ENCODE measurements at regions not wholly inside any gene's neighbourhood (a gene's known extent, or its start where the extent isn't known, plus 50 kb on each side); places are given as distances from the start of the nearest gene placed in this dataset.
A peak's percentile ranks its signal among the peaks of the same experiment; 100 is the strongest.

GRCh38 chr10:3251172-3251571 is 78.6 kb upstream of the PITRM1 start:
- DNase-seq: no peak

- DNase-seq: no peak
These were observed 76.8 kb upstream of the PITRM1 start for GRCh38 chr10:3249307-3249889.

- no peak for DNase-seq
These were observed 76.1 kb upstream of the PITRM1 start for GRCh38 chr10:3248526-3249306.

- no peak for DNase-seq
These were observed 72.8 kb upstream of the PITRM1 start for GRCh38 chr10:3245395-3245794.

- DNase-seq: no peak
These were observed 69.5 kb upstream of the PITRM1 start for GRCh38 chr10:3241967-3242650.

- DNase-seq: no peak
These were observed 68.8 kb upstream of the PITRM1 start for GRCh38 chr10:3241274-3241921.

GRCh38 chr10:3239920-3240894 is 67.6 kb upstream of the PITRM1 start:
- DNase-seq: no peak

GRCh38 chr10:3239066-3239919 is 66.7 kb upstream of the PITRM1 start:
- peak; percentile 79 for DNase-seq

GRCh38 chr10:3238115-3238871 is 65.7 kb upstream of the PITRM1 start:
- no peak for DNase-seq

- DNase-seq: no peak
These were observed 64.9 kb upstream of the PITRM1 start for GRCh38 chr10:3237530-3237929.

GRCh38 chr10:3236644-3237404 is 64.2 kb upstream of the PITRM1 start:
- no peak for DNase-seq

- DNase-seq: no peak
These were observed 63.5 kb upstream of the PITRM1 start for GRCh38 chr10:3235996-3236510.

- no peak for DNase-seq
These were observed 62.8 kb upstream of the PITRM1 start for GRCh38 chr10:3235395-3235794.

- no peak for DNase-seq
These were observed 61.0 kb upstream of the PITRM1 start for GRCh38 chr10:3233486-3233990.

- DNase-seq: no peak
These were observed 59.6 kb upstream of the PITRM1 start for GRCh38 chr10:3231951-3232730.

- no peak for DNase-seq
These were observed 57.2 kb upstream of the PITRM1 start for GRCh38 chr10:3229815-3230214.

- DNase-seq: no peak
These were observed 56.0 kb upstream of the PITRM1 start for GRCh38 chr10:3228629-3228945.

GRCh38 chr10:3226960-3227744 is 54.6 kb upstream of the PITRM1 start:
- DNase-seq: no peak

Measured in CD4-positive, alpha-beta T cell treated with Interleukin-17A for 4 hours (primary cell).